H9 (cell line): ENCODE measurements at regions not wholly inside any gene's neighbourhood (a gene's known extent, or its start where the extent isn't known, plus 50 kb on each side); places are given as distances from the start of the nearest gene placed in this dataset.

Experiments used
- DNase-seq: peaks from one replicate; pipeline ENCODE4 v3.0.0-alpha.2; 2017
- H2AFZ ChIP-seq: one replicate; pipeline ENCODE4 v1.6.1; 2013; ENCODE audit warnings: mild to moderate bottlenecking, low read length, control low read depth, moderate library complexity
- H2AK5ac ChIP-seq: 2 replicates; pipeline ENCODE4 v1.6.1; 2013; ENCODE audit warnings: low read length, control low read depth, mixed read lengths; ENCODE audit not compliant: insufficient read length
- H2BK120ac ChIP-seq: one replicate; pipeline ENCODE4 v1.6.1; 2013; ENCODE audit warnings: low read depth, mild to moderate bottlenecking, low read length, control low read depth, inconsistent platforms; ENCODE audit not compliant: poor library complexity, severe bottlenecking
- H2BK12ac ChIP-seq: 2 replicates; pipeline ENCODE4 v1.6.1; 2013; ENCODE audit warnings: low read length, control low read depth, mixed read lengths, low read depth; ENCODE audit not compliant: insufficient read length
- H2BK15ac ChIP-seq: 2 replicates; pipeline ENCODE4 v1.6.1; 2013; ENCODE audit warnings: low read depth, low read length, control low read depth
- H2BK20ac ChIP-seq: one replicate; pipeline ENCODE4 v1.6.1; 2013; ENCODE audit warnings: low read depth, mild to moderate bottlenecking, low read length, control low read depth, inconsistent platforms; ENCODE audit not compliant: poor library complexity, severe bottlenecking
- H2BK5ac ChIP-seq: 2 replicates; pipeline ENCODE4 v1.6.1; 2013; ENCODE audit warnings: low read length, control low read depth, mixed read lengths; ENCODE audit not compliant: insufficient read length
- H3K14ac ChIP-seq: 2 replicates; pipeline ENCODE4 v1.6.1; 2013; ENCODE audit warnings: low read length, control low read depth; ENCODE audit not compliant: insufficient read depth
- H3K18ac ChIP-seq: 2 replicates; pipeline ENCODE4 v1.6.1; 2013; ENCODE audit warnings: low read depth, mild to moderate bottlenecking, mixed read lengths, low read length, control low read depth; ENCODE audit not compliant: insufficient read length
- H3K23ac ChIP-seq: 2 replicates; pipeline ENCODE4 v1.6.1; 2013; ENCODE audit warnings: low read length, control low read depth, mixed read lengths, low read depth; ENCODE audit not compliant: insufficient read length
- H3K23me2 ChIP-seq: 2 replicates; pipeline ENCODE4 v1.6.1; 2013; ENCODE audit warnings: low read depth, mild to moderate bottlenecking, mixed read lengths, low read length, control low read depth; ENCODE audit not compliant: insufficient read length, poor library complexity, severe bottlenecking
- H3K27ac ChIP-seq: 2 replicates; pipeline ENCODE4 v1.5.1; 2013; ENCODE audit warnings: low read length, control low read depth, mixed read lengths, low read depth; ENCODE audit not compliant: insufficient read length
- H3K27me3 ChIP-seq: 2 replicates; pipeline ENCODE4 v1.6.1; 2013; ENCODE audit warnings: low read length, control low read depth, inconsistent platforms; ENCODE audit not compliant: insufficient read depth
- H3K4ac ChIP-seq: 2 replicates; pipeline ENCODE4 v1.6.1; 2013; ENCODE audit warnings: low read depth, mild to moderate bottlenecking, control low read depth, inconsistent platforms, low read length, moderate library complexity
- H3K4me1 ChIP-seq: 2 replicates; pipeline ENCODE4 v1.6.1; 2013; ENCODE audit warnings: low read length, control low read depth, inconsistent platforms; ENCODE audit not compliant: insufficient read depth
- H3K4me2 ChIP-seq: 2 replicates; pipeline ENCODE4 v1.6.1; 2013; ENCODE audit warnings: low read length, control low read depth, mixed read lengths; ENCODE audit not compliant: insufficient read length, insufficient read depth
- H3K56ac ChIP-seq: 2 replicates; pipeline ENCODE4 v1.6.1; 2013; ENCODE audit warnings: low read depth, mild to moderate bottlenecking, mixed read lengths, low read length, control low read depth; ENCODE audit not compliant: insufficient read length
- H3K79me1 ChIP-seq: 2 replicates; pipeline ENCODE4 v1.6.1; 2013; ENCODE audit warnings: low read depth, mild to moderate bottlenecking, moderate library complexity, low read length, control low read depth, inconsistent platforms; ENCODE audit not compliant: insufficient read depth, poor library complexity, severe bottlenecking
- H3K79me2 ChIP-seq: 2 replicates; pipeline ENCODE4 v1.6.1; 2013; ENCODE audit warnings: low read length, control low read depth, inconsistent platforms; ENCODE audit not compliant: insufficient read depth
- H3K9ac ChIP-seq: 2 replicates; pipeline ENCODE4 v1.6.1; 2013; ENCODE audit warnings: low read length, control low read depth, mixed read lengths; ENCODE audit not compliant: insufficient read length; ENCODE audit errors: extremely low read depth
- H3K9me3 ChIP-seq: one replicate; pipeline ENCODE4 v1.6.1; 2013; ENCODE audit warnings: low read depth, low read length, inconsistent platforms; ENCODE audit not compliant: control insufficient read depth
- H3T11ph ChIP-seq: one replicate; pipeline ENCODE4 v1.6.1; 2013; ENCODE audit warnings: mild to moderate bottlenecking, low read length, control low read depth, inconsistent platforms
- H4K20me1 ChIP-seq: one replicate; pipeline ENCODE4 v1.6.1; 2013; ENCODE audit not compliant: control insufficient read depth, insufficient read length, insufficient read depth
- H4K5ac ChIP-seq: 2 replicates; pipeline ENCODE4 v1.6.1; 2013; ENCODE audit warnings: low read depth, mild to moderate bottlenecking, mixed read lengths, low read length, control low read depth; ENCODE audit not compliant: insufficient read length
- H4K8ac ChIP-seq: replicated peaks from 2 replicates; pipeline ENCODE4 v1.6.1; 2013; ENCODE audit warnings: low read length, control low read depth, mixed read lengths, low read depth; ENCODE audit not compliant: insufficient read length
- H4K91ac ChIP-seq: 2 replicates; pipeline ENCODE4 v1.6.1; 2013; ENCODE audit warnings: low read depth, mild to moderate bottlenecking, moderate library complexity, mixed read lengths, low read length, control low read depth; ENCODE audit not compliant: insufficient read length
- H3K27ac Mint-ChIP-seq, 3 experiments: 2 replicates in 2 of 3; 3 replicates in 1 of 3; pipeline ENCODE4 v1.8.0; 2020 to 2021; ENCODE audit warnings: mixed read lengths in 3 of 3, mild to moderate bottlenecking in 1 of 3, moderate library complexity in 1 of 3
- H3K27me3 Mint-ChIP-seq: 2 replicates; pipeline ENCODE4 v1.8.0; 2021; ENCODE audit warnings: low read depth, mild to moderate bottlenecking, moderate library complexity, mixed read lengths
- H3K36me3 Mint-ChIP-seq, 3 experiments: 2 replicates in 2 of 3; 3 replicates in 1 of 3; pipeline ENCODE4 v1.8.0; 2020 to 2021; ENCODE audit warnings: low read depth in 3 of 3, mixed read lengths in 3 of 3; ENCODE audit not compliant: insufficient read depth in 1 of 3
- H3K4me1 Mint-ChIP-seq, 2 experiments: 2 replicates each; pipeline ENCODE4 v1.8.0; 2020; ENCODE audit warnings: mixed read lengths in 2 of 2
- H3K4me3 Mint-ChIP-seq, 2 experiments: 2 replicates in 1 of 2; 3 replicates in 1 of 2; pipeline ENCODE4 v1.8.0; 2020 to 2021; ENCODE audit warnings: mild to moderate bottlenecking in 2 of 2, mixed read lengths in 2 of 2, moderate library complexity in 1 of 2
- H3K9me3 Mint-ChIP-seq, 2 experiments: 2 replicates in 1 of 2; 3 replicates in 1 of 2; pipeline ENCODE4 v1.8.0; 2020; ENCODE audit warnings: mild to moderate bottlenecking in 2 of 2, mixed read lengths in 2 of 2, moderate library complexity in 1 of 2
- WGBS: extraction: QIAGEN DNeasy Blood & Tissue Kit; methylation state at CpG from one replicate; pipeline ENCODE4 v1.1.7; 2013; ENCODE audit warnings: missing lambda C conversion rate, low lambda C conversion rate, mixed read lengths; ENCODE audit not compliant: insufficient read length; ENCODE audit errors: extremely low coverage; 5-methylcytosine and 5-hydroxymethylcytosine counted together
- TF ChIP-seq, protein P1 (sequence below): fragments of 200-600 bp; sonication (generic); conservative IDR thresholded peaks from 3 replicates; pipeline ENCODE4 v1.8.0; 2021; ENCODE audit warnings: antibody characterized with exemption, mild to moderate bottlenecking

DNA sequence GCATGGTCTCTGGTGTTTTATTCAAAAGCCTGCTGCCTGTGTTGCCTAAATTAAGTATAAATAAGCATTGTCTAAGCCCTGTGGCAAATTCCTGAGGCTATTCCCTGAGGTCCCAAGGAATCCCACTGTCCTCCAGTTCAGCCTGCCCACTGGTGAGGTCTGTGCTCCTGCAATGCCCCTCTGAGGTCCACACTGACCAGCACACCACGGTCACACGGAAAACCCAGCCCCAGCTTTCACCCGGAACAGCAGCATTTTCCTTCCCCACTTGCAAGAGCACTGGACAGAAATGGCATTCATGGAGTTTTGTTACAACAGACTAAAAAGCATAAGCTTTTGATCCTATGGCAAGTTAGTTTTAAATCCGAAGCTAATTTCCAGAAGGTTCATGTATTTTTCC lies 234.0 kb downstream of the KLF13 start:
- Histone ChIP-seq H2BK20ac (no peak overlapping the region), H3K4me2 (no peak overlapping the region), H3K9ac (no peak overlapping the region), H2BK15ac (no peak overlapping the region), H3K18ac (no peak overlapping the region), H2BK12ac (no peak overlapping the region), H3K9me3 (no peaks in the 10 kb centered on the region), H3K23ac (no peak overlapping the region), H3K14ac (no peak overlapping the region), H2BK5ac (no peak overlapping the region), H3K27ac (no peak overlapping the region), H2BK120ac (no peak overlapping the region), H3K79me1 (no peaks in the 10 kb centered on the region), H4K91ac (no peak overlapping the region), H3K4ac (no peak overlapping the region), H4K20me1 (no peaks in the 10 kb centered on the region), H3K56ac (no peak overlapping the region), H4K5ac (no peak overlapping the region), H2AK5ac (no peak overlapping the region), H3K4me1 (no peaks in the 10 kb centered on the region), H3T11ph (no peak overlapping the region), H2AFZ (no peak overlapping the region), H3K79me2 (no peaks in the 10 kb centered on the region), H3K23me2 (no peaks in the 10 kb centered on the region), H4K8ac (no peak overlapping the region), H3K27me3 (no peaks in the 10 kb centered on the region)
- H3K27me3 Mint-ChIP-seq: no peaks in the 10 kb centered on the region
- H3K4me3 Mint-ChIP-seq: no peak overlapping the region
- H3K27ac Mint-ChIP-seq: peak overlapping the region in 1 of 3 experiments; percentile 86; a peak in 1 of 7 replicates
- WGBS: no CpG with 5 or more reads among the region's 4 CpGs
- TF ChIP-seq, protein P1, sequence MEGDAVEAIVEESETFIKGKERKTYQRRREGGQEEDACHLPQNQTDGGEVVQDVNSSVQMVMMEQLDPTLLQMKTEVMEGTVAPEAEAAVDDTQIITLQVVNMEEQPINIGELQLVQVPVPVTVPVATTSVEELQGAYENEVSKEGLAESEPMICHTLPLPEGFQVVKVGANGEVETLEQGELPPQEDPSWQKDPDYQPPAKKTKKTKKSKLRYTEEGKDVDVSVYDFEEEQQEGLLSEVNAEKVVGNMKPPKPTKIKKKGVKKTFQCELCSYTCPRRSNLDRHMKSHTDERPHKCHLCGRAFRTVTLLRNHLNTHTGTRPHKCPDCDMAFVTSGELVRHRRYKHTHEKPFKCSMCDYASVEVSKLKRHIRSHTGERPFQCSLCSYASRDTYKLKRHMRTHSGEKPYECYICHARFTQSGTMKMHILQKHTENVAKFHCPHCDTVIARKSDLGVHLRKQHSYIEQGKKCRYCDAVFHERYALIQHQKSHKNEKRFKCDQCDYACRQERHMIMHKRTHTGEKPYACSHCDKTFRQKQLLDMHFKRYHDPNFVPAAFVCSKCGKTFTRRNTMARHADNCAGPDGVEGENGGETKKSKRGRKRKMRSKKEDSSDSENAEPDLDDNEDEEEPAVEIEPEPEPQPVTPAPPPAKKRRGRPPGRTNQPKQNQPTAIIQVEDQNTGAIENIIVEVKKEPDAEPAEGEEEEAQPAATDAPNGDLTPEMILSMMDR: no peak
- H3K9me3 Mint-ChIP-seq: no peaks in the 10 kb centered on the region
- no peaks in the 10 kb centered on the region for H3K36me3 Mint-ChIP-seq
- no peak for DNase-seq
- no peaks in the 10 kb centered on the region for H3K4me1 Mint-ChIP-seq
